ENCODE measurements at regions not wholly inside any gene's neighbourhood (a gene's known extent, or its start where the extent isn't known, plus 50 kb on each side); places are given as distances from the start of the nearest gene placed in this dataset.
"Not testable (repeated sequence)": the region's sequence is repeated elsewhere in the genome, so short reads cannot be mapped to it uniquely, and the experiment has no call there.

GRCh38 chr19:14299224-14299827 is 81.9 kb upstream of the ADGRE5 start:
- TF ChIP-seq, protein P1, sequence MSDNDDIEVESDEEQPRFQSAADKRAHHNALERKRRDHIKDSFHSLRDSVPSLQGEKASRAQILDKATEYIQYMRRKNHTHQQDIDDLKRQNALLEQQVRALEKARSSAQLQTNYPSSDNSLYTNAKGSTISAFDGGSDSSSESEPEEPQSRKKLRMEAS (IDR thresholded peaks at IDR 0.05; ENCODE audit: low read depth): not testable (repeated sequence)
- TF ChIP-seq CTCF (IDR thresholded peaks at IDR 0.05); FOXJ3 (CRISPR knock-in tag; IDR thresholded peaks at IDR 0.05); RAD21 (IDR thresholded peaks at IDR 0.05; ENCODE audit: low read length); EZH2phosphoT487 (IDR thresholded peaks at IDR 0.05; ENCODE audit: borderline replicate concordance, low read depth); CHD2 (IDR thresholded peaks at IDR 0.05; ENCODE audit: low read length, partially characterized antibody); MXI1 (IDR thresholded peaks at IDR 0.05; ENCODE audit: low read depth, low read length); USF1 (IDR thresholded peaks at IDR 0.05; ENCODE audit: borderline replicate concordance, low read depth); REST (IDR thresholded peaks at IDR 0.05; ENCODE audit: low read depth, low read length); TAF1 (IDR thresholded peaks at IDR 0.05; ENCODE audit: borderline replicate concordance, low read depth, low read length); GATA2 (CRISPR knock-in tag; IDR thresholded peaks at IDR 0.05): not testable (repeated sequence)

Measured in SK-N-SH (cell line).